Astrocyte (in vitro differentiated cells and primary cell): ENCODE measurements at regions not wholly inside any gene's neighbourhood (a gene's known extent, or its start where the extent isn't known, plus 50 kb on each side); places are given as distances from the start of the nearest gene placed in this dataset.

ENCODE experiments used
- DNase-seq: peaks from one replicate; pipeline ENCODE4 v3.0.0-alpha.2; 2010; ENCODE audit warnings: low read depth
- FAIRE-seq: peaks from 2 replicates; lab custom pipeline; 2011; peaks lifted over from hg19 to GRCh38; lab: Jason Lieb, UNC
- H2AFZ ChIP-seq: 2 replicates; pipeline ENCODE4 v1.6.0; 2012; ENCODE audit warnings: low read depth, low read length, inconsistent platforms
- H3K27ac ChIP-seq: 2 replicates; pipeline ENCODE4 v1.5.1; 2011; ENCODE audit warnings: low read depth, low read length, inconsistent platforms
- H3K27me3 ChIP-seq: 2 replicates; pipeline ENCODE4 v1.6.0; 2011; ENCODE audit warnings: low read length, inconsistent platforms; ENCODE audit not compliant: insufficient read depth
- H3K36me3 ChIP-seq: 2 replicates; pipeline ENCODE4 v1.5.1; 2011; ENCODE audit warnings: low read length, inconsistent platforms; ENCODE audit not compliant: insufficient read depth
- H3K4me1 ChIP-seq: 2 replicates; pipeline ENCODE4 v1.5.1; 2011; ENCODE audit warnings: low read length, inconsistent platforms; ENCODE audit not compliant: insufficient read depth
- H3K4me2 ChIP-seq: 2 replicates; pipeline ENCODE4 v1.6.0; 2012; ENCODE audit warnings: low read length, inconsistent platforms
- H3K4me3 ChIP-seq: 2 replicates; pipeline ENCODE4 v1.5.1; 2011; ENCODE audit warnings: low read depth, mild to moderate bottlenecking, low read length, inconsistent platforms; ENCODE audit not compliant: insufficient read depth
- H3K79me2 ChIP-seq: 2 replicates; pipeline ENCODE4 v1.6.0; 2012; ENCODE audit warnings: mild to moderate bottlenecking, low read length, inconsistent platforms; ENCODE audit not compliant: insufficient read depth
- H3K9ac ChIP-seq: 2 replicates; pipeline ENCODE4 v1.6.0; 2012; ENCODE audit warnings: mild to moderate bottlenecking, low read length, inconsistent platforms
- H3K9me3 ChIP-seq: 2 replicates; pipeline ENCODE4 v1.5.1; 2012; ENCODE audit warnings: low read depth, mild to moderate bottlenecking, low read length, inconsistent platforms; ENCODE audit not compliant: insufficient read depth
- H4K20me1 ChIP-seq: 2 replicates; pipeline ENCODE4 v1.6.0; 2012; ENCODE audit warnings: low read length, inconsistent platforms; ENCODE audit not compliant: insufficient read depth
- H3K27ac Mint-ChIP-seq: one replicate; pipeline ENCODE4 v1.8.0; 2021; ENCODE audit warnings: mild to moderate bottlenecking, mixed read lengths; ENCODE audit not compliant: unreplicated experiment
- H3K27me3 Mint-ChIP-seq: one replicate; pipeline ENCODE4 v1.8.0; 2021; ENCODE audit warnings: low read depth, mixed read lengths; ENCODE audit not compliant: unreplicated experiment
- H3K36me3 Mint-ChIP-seq: one replicate; pipeline ENCODE4 v1.8.0; 2021; ENCODE audit warnings: low read depth, mixed read lengths; ENCODE audit not compliant: unreplicated experiment
- H3K4me1 Mint-ChIP-seq: one replicate; pipeline ENCODE4 v1.8.0; 2021; ENCODE audit warnings: low read depth, mixed read lengths; ENCODE audit not compliant: unreplicated experiment
- H3K4me3 Mint-ChIP-seq: one replicate; pipeline ENCODE4 v1.8.0; 2021; ENCODE audit warnings: mild to moderate bottlenecking, moderate library complexity, mixed read lengths; ENCODE audit not compliant: unreplicated experiment
- H3K9me3 Mint-ChIP-seq: one replicate; pipeline ENCODE4 v1.8.0; 2021; ENCODE audit warnings: mild to moderate bottlenecking, mixed read lengths; ENCODE audit not compliant: unreplicated experiment
- CTCF ChIP-seq: IDR thresholded peaks from 2 replicates; pipeline ENCODE4 v1.5.1; 2011; ENCODE audit warnings: low read depth, mild to moderate bottlenecking, inconsistent platforms, low read length, moderate library complexity; ENCODE audit not compliant: insufficient read depth
- EZH2 ChIP-seq: IDR thresholded peaks from 2 replicates; pipeline ENCODE4 v1.6.1; 2012; ENCODE audit warnings: mild to moderate bottlenecking, low read length, inconsistent platforms; ENCODE audit not compliant: insufficient read depth

- H3K4me3 ChIP-seq: no peak overlapping the region
- no peak overlapping the region for H2AFZ ChIP-seq
- H3K4me1 ChIP-seq: no peaks in the 10 kb centered on the region
- no peaks in the 10 kb centered on the region for H3K36me3 ChIP-seq
- no peak overlapping the region for H3K4me3 Mint-ChIP-seq
- H3K36me3 Mint-ChIP-seq: no peaks in the 10 kb centered on the region
- FAIRE-seq (no peak), DNase-seq (no peak)
- no peaks in the 10 kb centered on the region for H3K27me3 ChIP-seq
- H3K27ac Mint-ChIP-seq: no peak overlapping the region
- no peaks in the 10 kb centered on the region for H3K9me3 Mint-ChIP-seq
- H3K27ac ChIP-seq: no peak overlapping the region
- no peak overlapping the region for H3K9ac ChIP-seq
- H3K79me2 ChIP-seq: no peaks in the 10 kb centered on the region
- H3K9me3 ChIP-seq: no peaks in the 10 kb centered on the region
- TF ChIP-seq CTCF: no peak
- TF ChIP-seq EZH2: no peak
- peaks cover 30% of the 10 kb centered on the region for H3K27me3 Mint-ChIP-seq
- no peak overlapping the region for H3K4me2 ChIP-seq
- no peaks in the 10 kb centered on the region for H3K4me1 Mint-ChIP-seq
- H4K20me1 ChIP-seq: no peaks in the 10 kb centered on the region
These were observed 723.1 kb downstream of the NR2F2 start for GRCh38 chr15:97053635-97054034.

- Mint-ChIP-seq H3K4me3 (no peak overlapping the region), H3K36me3 (no peaks in the 10 kb centered on the region), H3K27ac (no peak overlapping the region), H3K4me1 (no peaks in the 10 kb centered on the region), H3K27me3 (peaks cover 29% of the 10 kb centered on the region), H3K9me3 (no peaks in the 10 kb centered on the region)
- DNase-seq: no peak
- FAIRE-seq: no peak
- Histone ChIP-seq H3K4me1 (no peaks in the 10 kb centered on the region), H3K9me3 (no peaks in the 10 kb centered on the region), H3K27me3 (no peaks in the 10 kb centered on the region), H3K4me2 (no peak overlapping the region), H2AFZ (no peak overlapping the region), H3K36me3 (no peaks in the 10 kb centered on the region), H3K79me2 (no peaks in the 10 kb centered on the region), H3K9ac (no peak overlapping the region), H4K20me1 (no peaks in the 10 kb centered on the region), H3K27ac (no peak overlapping the region), H3K4me3 (no peak overlapping the region)
- TF ChIP-seq EZH2: no peak
- no peak for TF ChIP-seq CTCF
These were observed 727.0 kb downstream of the NR2F2 start for GRCh38 chr15:97057503-97057902.

GRCh38 chr15:97059281-97059680 is 728.8 kb downstream of the NR2F2 start:
- H3K4me3 ChIP-seq: no peak overlapping the region
- FAIRE-seq: no peak
- H3K27me3 ChIP-seq: no peaks in the 10 kb centered on the region
- no peak for TF ChIP-seq CTCF
- no peak for TF ChIP-seq EZH2
- no peak overlapping the region for H3K9ac ChIP-seq
- no peaks in the 10 kb centered on the region for H3K36me3 ChIP-seq
- H3K27ac ChIP-seq: no peak overlapping the region
- no peak overlapping the region for H3K4me2 ChIP-seq
- Mint-ChIP-seq H3K4me1 (no peaks in the 10 kb centered on the region), H3K4me3 (no peak overlapping the region), H3K36me3 (no peaks in the 10 kb centered on the region), H3K27me3 (peaks cover 19% of the 10 kb centered on the region), H3K9me3 (no peaks in the 10 kb centered on the region), H3K27ac (no peak overlapping the region)
- no peak for DNase-seq
- no peaks in the 10 kb centered on the region for H3K79me2 ChIP-seq
- H3K9me3 ChIP-seq: no peaks in the 10 kb centered on the region
- H4K20me1 ChIP-seq: no peaks in the 10 kb centered on the region
- H3K4me1 ChIP-seq: no peaks in the 10 kb centered on the region
- H2AFZ ChIP-seq: no peak overlapping the region
